ENCODE measurements at regions not wholly inside any gene's neighbourhood (a gene's known extent, or its start where the extent isn't known, plus 50 kb on each side); places are given as distances from the start of the nearest gene placed in this dataset.
A peak's percentile ranks its signal among the peaks of the same experiment; 100 is the strongest.

DNA sequence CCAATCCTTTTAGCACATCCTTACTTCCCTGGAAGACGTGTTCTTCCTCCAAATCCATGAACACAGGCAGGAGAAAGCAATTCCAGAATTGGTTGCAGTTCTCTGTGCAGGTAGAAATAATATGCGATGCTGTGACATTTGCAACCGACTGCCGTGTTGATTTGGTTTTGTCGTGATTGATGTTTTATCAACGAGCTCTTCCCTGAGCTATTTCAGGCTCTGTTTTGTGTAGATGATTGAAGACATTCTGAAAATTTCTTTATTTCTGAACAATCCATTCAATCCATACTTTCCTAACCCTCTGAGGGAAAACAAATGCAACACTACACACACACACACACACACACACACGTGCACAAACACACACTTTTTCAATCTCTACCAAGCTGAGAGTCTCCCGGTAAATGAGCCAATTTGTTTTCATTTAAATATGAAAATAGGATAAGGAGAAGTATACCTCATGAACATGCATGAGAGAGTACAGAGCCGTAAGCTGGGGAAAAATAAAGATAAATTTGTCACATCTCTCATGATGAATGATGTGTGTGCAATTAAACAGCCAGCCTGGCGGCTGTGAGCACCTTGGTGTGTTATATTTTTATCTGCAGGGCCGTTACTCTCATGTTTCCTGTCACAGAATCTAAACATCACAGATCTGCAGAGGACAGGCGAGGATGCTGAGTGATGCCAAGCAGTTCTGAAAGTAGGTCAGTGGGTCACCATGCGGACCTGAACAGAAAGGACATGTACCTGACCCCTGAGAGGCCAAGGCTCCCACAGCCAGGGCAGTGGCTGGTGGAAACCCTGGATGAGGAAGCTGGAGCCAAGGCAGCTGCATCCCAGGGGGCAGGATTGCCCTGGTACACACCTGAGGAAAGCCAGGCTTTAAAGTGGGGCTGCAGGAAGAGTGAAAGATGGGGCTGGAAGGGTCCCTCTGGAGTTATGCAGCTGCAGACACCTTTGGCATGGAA lies 64.8 kb downstream of the PDCL3 start:
- ChIA-PET CTCF (interaction anchor here (0.5 to 2.6 kb wide), 2 partner anchors 16 to 18 kb away, joined by 3 to 7 read pairs; no protein-coding TSS in a partner anchor), POLR2A (interaction anchor here (1.0 kb wide), 2 partner anchors 14 to 16 kb away, joined by 3 to 5 read pairs; no protein-coding TSS in a partner anchor)
- Mint-ChIP-seq H3K4me3 (no peak overlapping the region), H3K4me1 (peaks cover 27% of the 10 kb centered on the region), H3K27me3 (peaks cover 5% of the 10 kb centered on the region), H3K36me3 (ENCODE audit: low read depth) (no peaks in the 10 kb centered on the region), H3K27ac (no peak overlapping the region), H3K9me3 (no peaks in the 10 kb centered on the region)
- DNase-seq = no peak

DNA sequence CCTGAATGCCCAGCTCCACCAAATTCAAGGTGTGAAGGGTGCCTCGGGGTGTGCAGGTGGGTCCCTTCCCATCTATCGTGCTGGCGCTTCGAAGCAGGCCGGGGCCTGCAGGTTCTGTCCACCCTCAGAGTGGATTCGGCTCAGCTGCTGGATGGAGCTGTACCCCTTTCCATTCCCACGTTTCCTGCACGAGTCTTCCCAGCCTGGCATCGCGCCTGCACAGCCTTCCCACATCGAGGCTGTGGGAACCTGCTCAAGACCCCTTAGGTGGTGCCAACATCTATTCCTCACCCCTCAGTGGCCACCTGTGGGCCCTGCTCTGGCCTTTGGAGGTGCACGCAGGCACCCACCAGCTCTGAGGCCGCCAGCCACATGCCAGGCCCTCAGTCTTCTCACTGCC lies 65.7 kb downstream of the PDCL3 start:
- H3K27me3 Mint-ChIP-seq = peaks cover 5% of the 10 kb centered on the region
- H3K27ac Mint-ChIP-seq = no peak overlapping the region
- no peaks in the 10 kb centered on the region for H3K36me3 Mint-ChIP-seq (ENCODE audit: low read depth)
- ChIA-PET CTCF (interaction anchor here (2.6 kb wide), 1 partner anchor 19 kb away, joined by 7 read pairs; no protein-coding TSS in a partner anchor), POLR2A (interaction anchor here (1.0 kb wide), 2 partner anchors 13 to 16 kb away, joined by 3 to 5 read pairs; no protein-coding TSS in a partner anchor)
- H3K4me3 Mint-ChIP-seq = no peak overlapping the region
- no peaks in the 10 kb centered on the region for H3K9me3 Mint-ChIP-seq
- peaks cover 27% of the 10 kb centered on the region for H3K4me1 Mint-ChIP-seq
- DNase-seq = no peak

DNA sequence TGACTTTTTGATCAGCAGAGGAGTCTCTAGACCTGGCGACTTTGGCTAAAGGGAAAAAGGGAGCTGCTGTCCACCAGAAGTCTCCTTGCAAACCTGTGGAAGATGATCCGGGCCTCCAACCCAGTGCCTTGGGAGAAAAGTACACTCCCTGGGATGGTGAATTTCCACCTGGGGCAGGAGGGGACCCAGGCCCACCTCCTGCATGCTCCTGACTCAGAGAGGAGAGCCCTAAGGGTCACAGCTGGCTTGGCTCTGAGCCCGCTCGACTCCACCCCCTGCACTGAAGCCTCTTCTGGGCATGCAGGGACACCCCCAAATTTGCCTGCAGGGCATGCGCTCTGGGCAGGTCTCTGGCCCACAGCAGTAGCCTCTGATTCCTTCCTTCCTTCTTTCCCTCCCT lies 66.5 kb downstream of the PDCL3 start:
- no peaks in the 10 kb centered on the region for H3K36me3 Mint-ChIP-seq (ENCODE audit: low read depth)
- CTCF ChIA-PET = interaction anchor here (1.6 kb wide), 1 partner anchor 14 kb away, joined by 6 read pairs; no protein-coding TSS in a partner anchor

DNA sequence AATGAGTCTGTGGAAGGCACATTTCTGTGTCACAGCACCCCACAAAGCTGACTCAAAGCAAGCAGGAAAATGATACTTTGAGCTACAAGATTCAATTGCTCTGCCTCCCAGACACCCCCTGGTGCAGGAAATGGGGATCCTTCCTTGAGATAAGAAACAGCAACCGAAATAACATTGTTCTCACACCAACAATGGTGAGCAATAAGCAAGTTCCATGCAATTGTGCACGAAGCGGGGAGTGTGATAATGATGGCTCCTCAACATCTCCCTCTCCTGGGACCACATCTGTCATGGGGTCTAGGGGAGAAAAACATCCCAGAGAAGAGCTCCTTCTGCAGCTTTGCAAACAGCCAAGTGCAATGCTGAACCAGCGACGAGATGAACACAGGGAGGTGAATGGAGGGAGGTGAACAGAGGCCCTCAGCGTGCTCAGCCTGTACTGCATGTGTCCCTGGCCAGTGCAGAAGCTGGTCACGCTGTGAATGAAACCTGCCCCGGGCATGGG lies 67.7 kb downstream of the PDCL3 start:
- H3K27ac Mint-ChIP-seq = peak overlapping the region; percentile 32
- H3K4me1 Mint-ChIP-seq = peaks cover 27% of the 10 kb centered on the region
- no peak overlapping the region for H3K4me3 Mint-ChIP-seq
- DNase-seq = peak; percentile 30
- CTCF ChIA-PET = interaction anchor here (1.6 to 2.5 kb wide), 2 partner anchors 13 to 20 kb away, joined by 6 to 12 read pairs; no protein-coding TSS in a partner anchor
- no peaks in the 10 kb centered on the region for H3K9me3 Mint-ChIP-seq
- H3K27me3 Mint-ChIP-seq = peaks cover 5% of the 10 kb centered on the region
- H3K36me3 Mint-ChIP-seq (ENCODE audit: low read depth) = no peaks in the 10 kb centered on the region
- POLR2A ChIA-PET = interaction anchor here (0.9 kb wide), 1 partner anchor 13 kb away, joined by 3 read pairs; no protein-coding TSS in a partner anchor

More for the DNA sequence above, 66.5 kb downstream of the PDCL3 start:
- H3K4me3 Mint-ChIP-seq = no peak overlapping the region
- H3K27ac Mint-ChIP-seq = no peak overlapping the region
- POLR2A ChIA-PET = no interaction called here
- H3K9me3 Mint-ChIP-seq = no peaks in the 10 kb centered on the region
- H3K27me3 Mint-ChIP-seq = peaks cover 5% of the 10 kb centered on the region
- peaks cover 27% of the 10 kb centered on the region for H3K4me1 Mint-ChIP-seq
- DNase-seq = no peak

DNA sequence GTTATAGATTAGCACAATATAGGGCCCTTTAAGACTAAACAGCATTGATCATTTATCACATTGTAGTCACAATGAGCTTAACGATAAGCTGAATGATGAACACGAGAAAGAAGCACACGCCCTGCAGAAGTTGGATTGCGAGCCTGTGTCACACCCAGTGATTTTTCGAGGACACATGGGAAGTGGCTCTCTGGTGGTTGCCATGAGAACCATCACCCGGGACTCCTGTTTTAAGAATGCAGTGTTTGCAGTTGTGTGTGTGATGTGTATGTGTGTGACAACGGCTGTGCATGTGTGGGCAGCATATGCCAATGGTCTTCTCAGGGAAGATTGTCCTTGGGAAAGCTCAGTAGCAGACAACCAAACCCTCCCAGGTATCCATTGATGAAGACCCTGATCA lies 69.2 kb downstream of the PDCL3 start:
- no peaks in the 10 kb centered on the region for H3K36me3 Mint-ChIP-seq (ENCODE audit: low read depth)
- no peak overlapping the region for H3K4me3 Mint-ChIP-seq
- POLR2A ChIA-PET = no interaction called here
- no peaks in the 10 kb centered on the region for H3K9me3 Mint-ChIP-seq
- H3K27ac Mint-ChIP-seq = no peak overlapping the region
- H3K27me3 Mint-ChIP-seq = peaks cover 7% of the 10 kb centered on the region
- peaks cover 27% of the 10 kb centered on the region for H3K4me1 Mint-ChIP-seq
- CTCF ChIA-PET = interaction anchor here (2.5 kb wide), 1 partner anchor 22 kb away, joined by 12 read pairs; no protein-coding TSS in a partner anchor
- no peak for DNase-seq

DNA sequence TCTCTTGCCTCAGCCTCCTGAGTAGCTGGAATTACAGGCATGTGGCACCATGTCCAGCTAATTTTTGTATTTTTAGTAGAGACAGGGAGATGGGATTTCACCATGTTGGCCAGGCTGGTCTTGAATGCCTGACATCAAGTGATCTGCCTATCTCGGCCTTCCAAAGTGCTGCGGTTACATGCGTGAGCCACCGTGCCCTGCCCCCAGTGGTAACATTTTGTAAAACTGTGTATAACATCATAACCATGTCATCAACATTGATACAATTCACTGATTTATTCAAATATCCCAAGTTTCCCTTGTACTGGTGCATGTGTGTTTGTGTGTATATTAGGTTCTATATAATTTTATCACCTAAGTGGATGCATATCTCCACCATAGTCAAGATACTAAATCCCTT lies 70.0 kb downstream of the PDCL3 start:
- no peak for DNase-seq
- Mint-ChIP-seq H3K4me3 (no peak overlapping the region), H3K27ac (no peak overlapping the region), H3K27me3 (peaks cover 9% of the 10 kb centered on the region), H3K4me1 (peaks cover 24% of the 10 kb centered on the region), H3K36me3 (ENCODE audit: low read depth) (no peaks in the 10 kb centered on the region), H3K9me3 (no peaks in the 10 kb centered on the region)
- CTCF ChIA-PET = no interaction called here
- POLR2A ChIA-PET = no interaction called here

DNA sequence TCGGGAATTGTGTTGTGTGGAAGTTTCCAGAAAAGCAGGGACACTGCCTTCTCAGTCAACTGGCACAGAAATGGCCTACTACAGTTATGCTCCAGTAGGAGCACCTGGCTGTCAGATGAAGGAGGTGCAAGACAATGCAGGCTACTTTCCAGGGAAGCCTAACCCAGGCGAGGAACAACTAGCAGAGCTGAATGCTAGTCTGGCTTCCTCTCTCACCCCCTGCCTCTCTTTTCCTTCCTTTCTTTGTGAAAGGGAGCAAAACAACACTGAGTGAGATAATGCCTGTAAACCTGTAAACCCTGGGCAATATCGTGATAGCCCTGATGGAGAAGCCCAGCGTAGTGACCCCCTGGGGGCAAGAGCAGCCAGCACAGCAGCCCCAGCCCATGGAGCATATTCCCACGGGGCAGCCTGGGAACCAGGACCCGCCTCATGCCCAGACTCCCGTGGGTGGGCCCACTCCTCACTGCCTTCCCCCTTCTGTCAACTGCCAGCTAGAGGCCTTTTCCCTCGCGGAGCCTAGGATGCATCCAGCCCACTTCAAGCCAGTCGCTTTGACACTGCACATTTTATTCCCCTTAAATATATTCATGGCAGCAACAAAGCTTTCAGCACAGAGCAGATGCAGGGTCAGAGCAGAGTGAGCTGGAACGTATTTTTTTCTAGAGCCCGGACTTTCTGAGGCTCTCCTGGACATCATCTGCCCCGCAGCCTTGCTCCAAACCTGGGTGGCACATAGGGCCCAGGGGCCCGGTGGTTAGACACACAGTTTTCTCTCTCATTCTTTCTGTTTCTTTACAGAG lies 77.0 kb downstream of the PDCL3 start:
- no peaks in the 10 kb centered on the region for H3K36me3 Mint-ChIP-seq (ENCODE audit: low read depth)

DNA sequence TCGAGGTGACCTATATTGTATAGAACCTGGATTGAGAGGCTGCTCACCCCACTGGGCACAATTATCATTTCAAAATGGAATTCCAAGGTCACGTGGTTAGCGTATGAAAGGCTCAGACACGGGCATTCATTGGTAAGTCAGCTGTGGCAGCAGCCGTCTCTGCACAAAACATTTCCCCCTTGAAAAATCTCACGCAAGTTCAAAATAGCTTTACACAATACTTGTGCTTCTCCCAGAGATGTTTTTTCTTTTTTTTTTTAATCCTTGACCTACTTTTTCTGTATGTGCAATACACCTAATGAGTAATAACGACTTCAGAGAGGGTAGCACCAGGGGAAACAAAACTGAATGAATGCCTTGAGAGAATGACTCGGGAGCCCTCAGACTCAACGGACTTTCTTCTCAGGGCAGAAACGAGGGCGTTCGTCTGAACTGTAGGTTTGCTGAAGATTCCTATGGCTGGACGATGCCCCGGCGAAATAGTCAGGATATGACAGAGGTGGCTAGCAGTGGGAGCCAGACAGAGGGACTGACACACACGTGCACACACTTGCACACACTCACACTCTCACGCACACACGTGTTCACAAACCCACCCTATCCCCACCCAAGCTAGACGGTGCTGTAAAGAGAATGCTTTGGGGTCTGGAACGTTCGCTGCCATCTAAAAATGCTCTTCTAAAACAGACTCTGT lies 77.8 kb downstream of the PDCL3 start:
- Mint-ChIP-seq H3K9me3 (no peaks in the 10 kb centered on the region), H3K27ac (no peak overlapping the region), H3K4me1 (peaks cover 37% of the 10 kb centered on the region), H3K4me3 (no peak overlapping the region), H3K36me3 (ENCODE audit: low read depth) (no peaks in the 10 kb centered on the region), H3K27me3 (peaks cover 16% of the 10 kb centered on the region)
- no peak for DNase-seq
- ChIA-PET POLR2A (no interaction called here), CTCF (no interaction called here)

More for the DNA sequence above, 77.0 kb downstream of the PDCL3 start:
- Mint-ChIP-seq H3K4me3 (no peak overlapping the region), H3K27ac (no peak overlapping the region), H3K4me1 (peaks cover 32% of the 10 kb centered on the region), H3K27me3 (peaks cover 16% of the 10 kb centered on the region), H3K9me3 (no peaks in the 10 kb centered on the region)
- no peak for DNase-seq
- POLR2A ChIA-PET = no interaction called here
- CTCF ChIA-PET = interaction anchor here (1.7 kb wide), 1 partner anchor 14 kb away, joined by 3 read pairs; no protein-coding TSS in a partner anchor

DNA sequence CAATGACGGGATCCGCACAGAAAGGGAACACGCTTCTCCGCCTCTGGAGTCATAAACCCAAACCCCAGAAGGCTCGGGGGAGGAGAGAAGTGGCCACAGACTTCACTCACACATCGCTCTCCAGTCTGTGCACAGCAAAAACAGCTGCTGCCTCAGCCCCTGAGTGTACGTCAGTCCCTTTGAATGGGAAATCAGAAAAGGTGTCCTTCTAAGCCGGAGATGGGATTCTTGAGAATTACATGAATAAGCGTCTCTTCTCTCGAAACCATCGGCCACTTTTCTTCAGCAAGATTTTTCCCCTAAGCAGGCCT lies 78.3 kb downstream of the PDCL3 start:
- ChIA-PET CTCF (no interaction called here), POLR2A (interaction anchor here (0.9 kb wide), 1 partner anchor 13 kb away, joined by 5 read pairs; no protein-coding TSS in a partner anchor)
- peaks cover 16% of the 10 kb centered on the region for H3K27me3 Mint-ChIP-seq
- H3K9me3 Mint-ChIP-seq = no peaks in the 10 kb centered on the region
- no peak for DNase-seq
- no peak overlapping the region for H3K4me3 Mint-ChIP-seq
- H3K27ac Mint-ChIP-seq = no peak overlapping the region
- H3K36me3 Mint-ChIP-seq (ENCODE audit: low read depth) = no peaks in the 10 kb centered on the region
- H3K4me1 Mint-ChIP-seq = peaks cover 37% of the 10 kb centered on the region

DNA sequence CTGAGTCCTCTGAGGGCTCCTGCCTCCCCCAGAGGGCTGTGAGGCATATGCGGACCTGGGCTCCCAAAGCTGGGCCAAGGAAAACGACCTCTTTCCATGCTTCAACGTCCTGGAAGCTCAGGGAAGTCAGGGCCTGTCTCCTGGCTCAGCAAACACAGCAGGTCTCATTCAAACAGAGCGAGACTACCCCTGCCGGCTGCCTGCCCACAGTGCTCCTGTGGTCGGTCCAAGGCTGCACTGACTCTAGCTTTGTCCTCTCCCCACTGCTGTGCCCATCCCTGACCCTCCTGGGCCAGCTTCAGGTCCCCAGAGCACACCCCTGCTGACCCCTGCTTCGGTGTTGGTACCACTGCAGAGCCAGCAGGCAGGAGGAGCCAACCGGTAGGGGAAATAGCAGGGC lies 79.6 kb downstream of the PDCL3 start:
- no peak overlapping the region for H3K27ac Mint-ChIP-seq
- POLR2A ChIA-PET = interaction anchor here (1.0 kb wide), 1 partner anchor 17 kb away, joined by 3 read pairs; no protein-coding TSS in a partner anchor

DNA sequence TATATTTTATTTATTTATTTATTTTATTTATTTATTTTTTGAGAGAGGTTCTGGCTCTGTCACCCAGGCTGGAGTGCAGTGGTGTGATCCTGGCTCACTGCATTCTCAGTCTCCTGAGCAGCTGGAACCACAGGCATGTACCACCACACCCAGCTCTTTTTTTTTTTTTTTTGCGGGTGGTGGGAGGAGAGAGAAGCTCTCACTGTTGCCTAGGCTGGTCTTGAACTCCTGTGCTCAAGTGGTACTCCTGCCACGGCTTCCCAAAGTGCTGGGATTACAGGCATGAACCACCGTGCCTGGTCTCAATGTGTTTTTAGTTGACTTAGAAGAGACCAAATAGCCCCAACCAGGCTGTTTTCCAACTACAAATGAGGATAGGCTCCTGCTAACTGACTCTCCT lies 80.7 kb downstream of the PDCL3 start:
- H3K4me3 Mint-ChIP-seq = no peak overlapping the region
- H3K27ac Mint-ChIP-seq = peak overlapping the region; percentile 69
- peaks cover 37% of the 10 kb centered on the region for H3K4me1 Mint-ChIP-seq
- no peak for DNase-seq
- ChIA-PET CTCF (interaction anchor here (0.8 to 2.5 kb wide), 5 partner anchors 12 to 299 kb away, joined by 3 to 6 read pairs (median 4); no protein-coding TSS in a partner anchor), POLR2A (interaction anchor here (1.0 to 1.8 kb wide), 4 partner anchors 13 to 360 kb away, joined by 3 to 4 read pairs (median 3); no protein-coding TSS in a partner anchor)
- peaks cover 7% of the 10 kb centered on the region for H3K27me3 Mint-ChIP-seq
- peaks cover 3% of the 10 kb centered on the region for H3K9me3 Mint-ChIP-seq
- H3K36me3 Mint-ChIP-seq (ENCODE audit: low read depth) = no peaks in the 10 kb centered on the region

More for the DNA sequence above, 79.6 kb downstream of the PDCL3 start:
- no peaks in the 10 kb centered on the region for H3K9me3 Mint-ChIP-seq
- CTCF ChIA-PET = interaction anchor here (1.5 to 2.5 kb wide), 2 partner anchors 12 to 47 kb away, joined by 3 to 6 read pairs; no protein-coding TSS in a partner anchor
- H3K4me3 Mint-ChIP-seq = no peak overlapping the region
- H3K27me3 Mint-ChIP-seq = peaks cover 10% of the 10 kb centered on the region
- DNase-seq = no peak
- peaks cover 37% of the 10 kb centered on the region for H3K4me1 Mint-ChIP-seq
- no peaks in the 10 kb centered on the region for H3K36me3 Mint-ChIP-seq (ENCODE audit: low read depth)

All from activated CD4-positive, alpha-beta memory T cell treated with anti-CD3 and anti-CD28 coated beads, Interleukin-2, amount 10 ng/mL, durations not matched to agents 7 days and 5 days (primary cell).